GM21381 (cell line): ENCODE measurements at regions not wholly inside any gene's neighbourhood (a gene's known extent, or its start where the extent isn't known, plus 50 kb on each side); places are given as distances from the start of the nearest gene placed in this dataset.
"Not testable (repeated sequence)": the region's sequence is repeated elsewhere in the genome, so short reads cannot be mapped to it uniquely, and the experiment has no call there.

ENCODE experiments used
- ATAC-seq: cut with Tn5 transposase; IDR thresholded peaks from one replicate; pipeline ENCODE4 v1.9.1; 2021; ENCODE audit warnings: mild to moderate bottlenecking, moderate library complexity; ENCODE audit not compliant: unreplicated experiment

DNA sequence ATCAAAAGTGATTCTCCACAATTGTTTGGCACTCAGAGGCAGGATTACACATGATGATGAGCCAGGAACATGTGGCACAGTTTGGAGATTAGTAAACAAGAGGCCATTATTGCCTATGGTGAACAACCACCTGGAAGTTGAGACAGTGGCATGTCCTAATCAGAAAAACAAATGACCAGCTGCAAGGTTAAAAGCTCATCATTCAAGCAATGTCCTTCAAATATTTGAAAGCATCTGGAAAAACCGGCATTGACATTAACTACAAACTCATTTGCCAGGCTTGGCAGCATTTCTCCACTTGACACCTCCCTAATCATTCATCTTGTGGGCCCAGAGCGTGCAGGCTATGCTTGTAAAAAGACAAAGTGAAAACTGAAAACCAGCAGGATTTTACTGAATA, 80.6 kb upstream of the MEGF10 start:
- ATAC-seq, result no peak

DNA sequence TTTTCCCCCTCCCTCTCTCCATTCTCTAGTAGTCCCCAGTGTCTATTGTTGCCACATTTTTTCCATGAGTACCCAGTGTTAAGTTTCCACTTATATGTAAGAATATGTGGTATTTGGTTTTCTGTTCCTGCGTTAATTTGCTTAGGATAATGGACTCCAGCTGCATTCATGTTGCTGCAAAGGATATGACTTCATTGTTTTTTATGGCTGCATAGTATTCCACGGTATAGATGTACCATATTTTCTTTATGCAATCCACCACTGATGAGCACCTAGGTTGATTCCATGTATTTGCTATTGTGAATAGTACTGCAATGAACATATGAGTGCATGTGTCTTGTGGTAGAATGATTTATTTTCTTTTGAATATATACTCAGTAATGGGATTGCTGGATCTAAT, 77.4 kb upstream of the MEGF10 start:
- ATAC-seq, result no peak

DNA sequence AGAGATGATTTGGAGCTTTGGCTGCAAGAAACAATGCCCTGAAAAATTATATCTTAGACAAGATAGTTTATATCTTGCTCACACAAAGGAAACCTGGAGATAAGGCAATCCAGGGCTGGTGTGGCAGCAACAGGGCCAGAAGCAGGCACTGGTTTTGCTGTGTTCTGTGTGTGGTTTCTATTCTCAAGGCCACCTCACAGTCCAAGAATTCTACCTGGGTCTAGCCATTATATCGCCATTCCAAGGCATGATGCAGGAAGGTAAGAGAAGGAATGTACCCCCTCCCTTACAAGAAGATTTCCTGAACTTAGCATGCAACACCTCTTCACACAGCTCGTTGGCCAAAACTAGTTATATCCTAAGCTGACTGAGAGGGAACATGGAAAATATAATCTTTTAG, 74.5 kb upstream of the MEGF10 start:
- ATAC-seq, result no peak

- ATAC-seq, result no peak
Observed at GRCh38 chr5:127216898-127217675, 73.5 kb upstream of the MEGF10 start.

GRCh38 chr5:127221936-127222335, 68.7 kb upstream of the MEGF10 start:
- ATAC-seq, result not testable (repeated sequence)

GRCh38 chr5:127222571-127223156, 67.9 kb upstream of the MEGF10 start:
- peak; percentile 55 for ATAC-seq

DNA sequence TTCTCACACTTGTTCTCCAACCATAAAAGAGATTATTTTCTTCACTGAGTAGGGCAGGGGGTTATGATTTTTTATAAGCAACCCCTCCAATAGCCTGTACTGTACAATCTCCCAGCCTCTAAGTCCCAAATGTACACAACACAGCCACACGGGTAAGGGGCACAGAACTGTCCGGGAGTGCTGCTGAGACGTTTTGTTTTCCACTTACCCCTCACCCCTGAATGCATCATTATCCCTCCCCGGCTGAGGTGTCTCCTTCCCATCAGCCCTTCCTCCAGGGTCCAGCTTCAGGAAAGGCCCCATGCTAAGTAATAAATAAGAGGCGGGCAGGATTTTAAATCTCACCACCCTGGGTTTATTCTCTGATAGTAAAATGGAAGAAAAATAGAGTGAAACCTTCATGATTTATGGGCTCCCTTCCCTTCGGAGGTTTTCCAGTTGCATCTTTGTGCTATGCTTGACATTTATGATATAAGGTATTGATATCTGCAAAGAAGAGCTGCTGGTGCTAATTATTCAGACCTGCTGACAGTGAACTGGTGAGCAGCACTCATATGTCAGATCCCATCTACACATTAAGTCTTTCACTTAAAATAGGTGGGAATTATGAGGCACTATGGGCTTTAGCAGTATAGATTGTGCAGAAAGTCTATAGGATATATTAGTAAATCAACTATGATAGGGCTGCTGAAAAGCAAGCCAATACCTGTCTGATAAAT, 67.2 kb upstream of the MEGF10 start:
- no peak for ATAC-seq

- ATAC-seq, result no peak
Observed at GRCh38 chr5:127227881-127228280, 62.7 kb upstream of the MEGF10 start.

GRCh38 chr5:127228540-127229184, 61.9 kb upstream of the MEGF10 start:
- ATAC-seq, result no peak

DNA sequence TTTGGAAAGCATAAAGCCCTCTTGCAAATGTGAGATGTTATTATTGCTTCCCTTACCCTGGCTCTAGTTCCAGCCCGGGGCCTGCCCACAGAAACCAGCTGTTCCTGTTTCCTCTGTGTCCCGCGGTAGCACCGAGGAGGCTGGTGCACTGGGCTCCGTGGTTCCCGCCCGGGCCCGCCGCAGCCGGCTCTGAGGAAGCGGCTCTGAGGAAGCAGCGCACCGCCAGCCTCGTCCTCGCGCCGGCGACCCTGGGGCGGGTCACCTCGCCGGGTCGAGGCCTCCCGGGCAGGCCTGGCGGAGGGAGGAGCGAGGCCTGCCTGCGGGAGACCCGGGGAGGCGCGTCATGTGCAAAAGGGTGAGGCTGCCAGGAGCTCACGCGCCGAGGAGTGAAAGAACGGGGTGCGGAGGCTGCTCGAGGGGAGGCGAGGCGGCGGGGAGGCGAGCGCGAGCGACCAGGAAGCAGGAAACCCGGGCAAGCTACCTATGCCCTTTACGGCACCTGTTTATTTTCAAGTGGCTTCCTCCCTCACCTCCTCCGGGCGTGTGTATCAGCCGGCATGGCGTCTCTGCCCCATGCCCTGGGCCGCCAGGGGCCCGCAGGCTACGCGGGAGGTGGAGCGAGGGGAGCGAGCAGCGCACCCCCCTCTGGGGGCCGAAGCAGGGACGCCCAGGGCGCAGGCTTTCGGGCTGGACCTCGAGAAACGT, 61.3 kb upstream of the MEGF10 start:
- ATAC-seq, result peak; percentile 80

GRCh38 chr5:127231118-127231517, 59.5 kb upstream of the MEGF10 start:
- no peak for ATAC-seq

DNA sequence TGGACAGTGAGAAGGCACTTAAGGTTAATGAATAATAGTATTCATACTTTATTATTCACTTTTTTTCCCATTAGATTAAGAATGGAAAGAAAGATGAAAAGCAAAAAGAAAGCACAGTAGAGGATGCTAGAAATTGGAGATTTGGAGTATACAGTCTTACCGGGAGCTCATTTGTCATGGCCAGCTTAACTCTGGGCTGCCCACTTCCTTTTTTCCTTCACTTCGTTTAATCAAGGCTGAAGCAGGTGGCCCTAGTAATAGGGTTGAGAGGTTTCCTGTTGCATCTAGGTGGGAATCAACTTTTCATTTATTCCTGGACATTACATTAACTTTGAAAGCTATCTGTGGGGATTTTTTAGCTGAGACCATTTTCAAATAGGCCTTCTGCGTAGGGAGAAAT, 57.0 kb upstream of the MEGF10 start:
- no peak for ATAC-seq

- no peak for ATAC-seq
Observed at GRCh38 chr5:127235136-127235535, 55.5 kb upstream of the MEGF10 start.

GRCh38 chr5:127236254-127236653, 54.3 kb upstream of the MEGF10 start:
- ATAC-seq, result no peak
